H1 (cell line): ENCODE measurements at regions not wholly inside any gene's neighbourhood (a gene's known extent, or its start where the extent isn't known, plus 50 kb on each side); places are given as distances from the start of the nearest gene placed in this dataset.

Source experiments
- CBX8 ChIP-seq: fragments of 300-800, 300-1000 bp; sonication (generic); IDR thresholded peaks from 2 replicates; pipeline ENCODE4 v1.7.1; 2016; ENCODE audit warnings: low read depth, low read length, borderline replicate concordance
- CTCF ChIP-seq, 3 experiments: IDR thresholded peaks; 1 replicate in 2 of 3; 2 replicates in 1 of 3; pipeline versions ENCODE4 v1.5.1 to v1.6.1; 2011; ENCODE audit warnings: low read length in 3 of 3, mild to moderate bottlenecking in 3 of 3, inconsistent platforms in 2 of 3, low read depth in 1 of 3, moderate library complexity in 1 of 3; ENCODE audit not compliant: insufficient read depth in 1 of 3; ENCODE audit errors: control extremely low read depth in 1 of 3
- EP300 ChIP-seq, 2 experiments: IDR thresholded peaks; 1 replicate in 1 of 2; 2 replicates in 1 of 2; pipeline ENCODE4 v1.6.1; 2011 to 2012; ENCODE audit warnings: low read depth in 2 of 2, low read length in 2 of 2, mild to moderate bottlenecking in 2 of 2, borderline replicate concordance in 1 of 2, inconsistent platforms in 1 of 2, moderate library complexity in 1 of 2
- POLR2AphosphoS5 ChIP-seq: IDR thresholded peaks from 2 replicates; pipeline ENCODE4 v1.6.1; 2011; ENCODE audit warnings: low read depth, low read length
- SIX5 ChIP-seq: IDR thresholded peaks from 2 replicates; pipeline ENCODE4 v1.6.1; 2011; ENCODE audit warnings: mild to moderate bottlenecking, low read depth, low read length
- SP2 ChIP-seq: IDR thresholded peaks from 2 replicates; pipeline ENCODE4 v1.6.1; 2012; ENCODE audit warnings: mild to moderate bottlenecking, low read length, inconsistent platforms
- TCF12 ChIP-seq: IDR thresholded peaks from 2 replicates; pipeline ENCODE4 v1.6.1; 2011; ENCODE audit warnings: low read depth, mild to moderate bottlenecking, low read length
- TF ChIP-seq, protein P1 (sequence below): IDR thresholded peaks from 2 replicates; pipeline ENCODE4 v1.6.1; 2011; ENCODE audit warnings: low read depth, mild to moderate bottlenecking, low read length; ENCODE audit not compliant: insufficient read depth
- TF ChIP-seq, protein P2 (sequence below): IDR thresholded peaks from 2 replicates; pipeline ENCODE4 v1.6.1; 2011; ENCODE audit warnings: low read length, improper control_type of control experiment

GRCh38 chr13:85652491-85652890 lies 146.7 kb downstream of the SLITRK6 start:
- TF ChIP-seq POLR2AphosphoS5, result no peak
- TF ChIP-seq CTCF (IDR thresholded peaks at IDR 0.05; ENCODE audit: control extremely low read depth in 1 of 3, insufficient read depth in 1 of 3, low read depth in 1 of 3, low read length in 3 of 3), result no peak
- TF ChIP-seq CBX8, result no peak
- TF ChIP-seq EP300 (IDR thresholded peaks at IDR 0.05; ENCODE audit: borderline replicate concordance in 1 of 2, low read depth in 2 of 2, low read length in 2 of 2), result no peak
- TF ChIP-seq, protein P1, sequence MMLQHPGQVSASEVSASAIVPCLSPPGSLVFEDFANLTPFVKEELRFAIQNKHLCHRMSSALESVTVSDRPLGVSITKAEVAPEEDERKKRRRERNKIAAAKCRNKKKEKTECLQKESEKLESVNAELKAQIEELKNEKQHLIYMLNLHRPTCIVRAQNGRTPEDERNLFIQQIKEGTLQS, result no peak
- TF ChIP-seq, protein P2, sequence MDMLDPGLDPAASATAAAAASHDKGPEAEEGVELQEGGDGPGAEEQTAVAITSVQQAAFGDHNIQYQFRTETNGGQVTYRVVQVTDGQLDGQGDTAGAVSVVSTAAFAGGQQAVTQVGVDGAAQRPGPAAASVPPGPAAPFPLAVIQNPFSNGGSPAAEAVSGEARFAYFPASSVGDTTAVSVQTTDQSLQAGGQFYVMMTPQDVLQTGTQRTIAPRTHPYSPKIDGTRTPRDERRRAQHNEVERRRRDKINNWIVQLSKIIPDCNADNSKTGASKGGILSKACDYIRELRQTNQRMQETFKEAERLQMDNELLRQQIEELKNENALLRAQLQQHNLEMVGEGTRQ, result no peak
- TF ChIP-seq SP2, result no peak
- TF ChIP-seq SIX5, result no peak
- no peak for TF ChIP-seq TCF12
